IPS-18c (cell line): ENCODE measurements at regions not wholly inside any gene's neighbourhood (a gene's known extent, or its start where the extent isn't known, plus 50 kb on each side); places are given as distances from the start of the nearest gene placed in this dataset.

Experiments used
- H3K4me3 ChIP-seq: 2 replicates; pipeline ENCODE4 v1.7.0; 2013; ENCODE audit warnings: low read depth, mild to moderate bottlenecking, low read length, moderate library complexity; ENCODE audit not compliant: insufficient read depth
- H3K9me3 ChIP-seq: one replicate; pipeline ENCODE4 v1.6.1; 2013; ENCODE audit warnings: mild to moderate bottlenecking, low read length, moderate library complexity; ENCODE audit not compliant: control insufficient read depth, insufficient read depth

- Histone ChIP-seq H3K9me3 (no peaks in the 10 kb centered on the region), H3K4me3 (no peak overlapping the region)
Measured at GRCh38 chr2:176653479-176654443, 384.5 kb downstream of the MTX2 start.

- Histone ChIP-seq H3K4me3 (no peak overlapping the region), H3K9me3 (no peaks in the 10 kb centered on the region)
Measured at GRCh38 chr2:176656038-176656775, 387.0 kb downstream of the MTX2 start.

GRCh38 chr2:176656776-176657140, 387.5 kb downstream of the MTX2 start:
- no peak overlapping the region for H3K4me3 ChIP-seq
- no peaks in the 10 kb centered on the region for H3K9me3 ChIP-seq

- Histone ChIP-seq H3K9me3 (no peaks in the 10 kb centered on the region), H3K4me3 (no peak overlapping the region)
Measured at GRCh38 chr2:176657393-176657792, 388.2 kb downstream of the MTX2 start.

GRCh38 chr2:176658708-176659107, 389.5 kb downstream of the MTX2 start:
- Histone ChIP-seq H3K9me3 (no peaks in the 10 kb centered on the region), H3K4me3 (no peak overlapping the region)

GRCh38 chr2:176662753-176663152, 393.5 kb downstream of the MTX2 start:
- Histone ChIP-seq H3K4me3 (no peak overlapping the region), H3K9me3 (no peaks in the 10 kb centered on the region)

- H3K9me3 ChIP-seq = no peaks in the 10 kb centered on the region
Measured at GRCh38 chr2:176664478-176664877, 395.2 kb downstream of the MTX2 start.

GRCh38 chr2:176665086-176665485, 395.8 kb downstream of the MTX2 start:
- H3K9me3 ChIP-seq = no peaks in the 10 kb centered on the region
- no peak overlapping the region for H3K4me3 ChIP-seq

More at GRCh38 chr2:176664478-176664877, 395.2 kb downstream of the MTX2 start:
- H3K4me3 ChIP-seq = no peak overlapping the region

GRCh38 chr2:176668912-176669311, 399.7 kb downstream of the MTX2 start:
- H3K4me3 ChIP-seq = no peak overlapping the region
- no peaks in the 10 kb centered on the region for H3K9me3 ChIP-seq

GRCh38 chr2:176669398-176670174, 400.3 kb downstream of the MTX2 start:
- Histone ChIP-seq H3K4me3 (no peak overlapping the region), H3K9me3 (no peaks in the 10 kb centered on the region)

- no peak overlapping the region for H3K4me3 ChIP-seq
- H3K9me3 ChIP-seq = no peaks in the 10 kb centered on the region
Measured at GRCh38 chr2:176675271-176675949, 406.2 kb downstream of the MTX2 start.

- H3K9me3 ChIP-seq = no peaks in the 10 kb centered on the region
- no peak overlapping the region for H3K4me3 ChIP-seq
Measured at GRCh38 chr2:176677746-176678265, 408.6 kb downstream of the MTX2 start.

GRCh38 chr2:176678571-176678970, 409.3 kb downstream of the MTX2 start:
- Histone ChIP-seq H3K9me3 (no peaks in the 10 kb centered on the region), H3K4me3 (no peak overlapping the region)

- Histone ChIP-seq H3K4me3 (no peak overlapping the region), H3K9me3 (no peaks in the 10 kb centered on the region)
Measured at GRCh38 chr2:176679061-176679669, 409.9 kb downstream of the MTX2 start.

- H3K4me3 ChIP-seq = no peak overlapping the region
- H3K9me3 ChIP-seq = no peaks in the 10 kb centered on the region
Measured at GRCh38 chr2:176680916-176681516, 411.8 kb downstream of the MTX2 start.

- Histone ChIP-seq H3K9me3 (no peaks in the 10 kb centered on the region), H3K4me3 (no peak overlapping the region)
Measured at GRCh38 chr2:176681584-176682115, 412.4 kb downstream of the MTX2 start.
